VCaP (cell line): ENCODE measurements at regions not wholly inside any gene's neighbourhood (a gene's known extent, or its start where the extent isn't known, plus 50 kb on each side); places are given as distances from the start of the nearest gene placed in this dataset.
"Not testable (repeated sequence)": the region's sequence is repeated elsewhere in the genome, so short reads cannot be mapped to it uniquely, and the experiment has no call there.

Experiments
- H3K27ac ChIP-seq: fragments of 450-650 bp; 2 replicates; pipeline ENCODE4 v1.5.1; 2017
- CTCF ChIP-seq: fragments of 450-650 bp; conservative IDR thresholded peaks from 2 replicates; pipeline ENCODE4 v1.5.1; 2017; ENCODE audit warnings: mild to moderate bottlenecking, moderate library complexity

- H3K27ac ChIP-seq, result no peak overlapping the region
- no peak for TF ChIP-seq CTCF
Observed at GRCh38 chr6:6870921-6871320, 236.8 kb upstream of the RREB1 start.

- H3K27ac ChIP-seq, result no peak overlapping the region
- no peak for TF ChIP-seq CTCF
Observed at GRCh38 chr6:6872459-6873344, 235.1 kb upstream of the RREB1 start.

- no peak overlapping the region for H3K27ac ChIP-seq
- no peak for TF ChIP-seq CTCF
Observed at GRCh38 chr6:6873778-6874177, 234.0 kb upstream of the RREB1 start.

GRCh38 chr6:6875818-6876470, 231.8 kb upstream of the RREB1 start:
- no peak for TF ChIP-seq CTCF
- H3K27ac ChIP-seq, result no peak overlapping the region

- H3K27ac ChIP-seq, result not testable (repeated sequence)
Observed at GRCh38 chr6:6877792-6878191, 230.0 kb upstream of the RREB1 start.

- no peak overlapping the region for H3K27ac ChIP-seq
- no peak for TF ChIP-seq CTCF
Observed at GRCh38 chr6:6878887-6879585, 228.7 kb upstream of the RREB1 start.

- not testable (repeated sequence) for H3K27ac ChIP-seq
Observed at GRCh38 chr6:6879586-6879974, 228.2 kb upstream of the RREB1 start.

- no peak for TF ChIP-seq CTCF
- no peak overlapping the region for H3K27ac ChIP-seq
Observed at GRCh38 chr6:6880745-6881437, 226.9 kb upstream of the RREB1 start.
